Osteocyte (in vitro differentiated cells): ENCODE measurements at regions not wholly inside any gene's neighbourhood (a gene's known extent, or its start where the extent isn't known, plus 50 kb on each side); places are given as distances from the start of the nearest gene placed in this dataset.

Experiments used
- DNase-seq: peaks from one replicate; pipeline ENCODE4 v3.0.0; 2021; ENCODE audit warnings: mixed read lengths; ENCODE audit not compliant: unreplicated experiment; ENCODE audit errors: extremely low spot score
- H3K27ac Mint-ChIP-seq: one replicate; pipeline ENCODE4 v1.8.0; 2021; ENCODE audit warnings: mild to moderate bottlenecking, mixed read lengths; ENCODE audit not compliant: unreplicated experiment
- H3K27me3 Mint-ChIP-seq: one replicate; pipeline ENCODE4 v1.8.0; 2021; ENCODE audit warnings: mixed read lengths; ENCODE audit not compliant: unreplicated experiment
- H3K36me3 Mint-ChIP-seq: one replicate; pipeline ENCODE4 v1.8.0; 2021; ENCODE audit warnings: mixed read lengths; ENCODE audit not compliant: unreplicated experiment
- H3K4me1 Mint-ChIP-seq: one replicate; pipeline ENCODE4 v1.8.0; 2021; ENCODE audit warnings: mixed read lengths; ENCODE audit not compliant: unreplicated experiment
- H3K4me3 Mint-ChIP-seq: one replicate; pipeline ENCODE4 v1.8.0; 2021; ENCODE audit warnings: mild to moderate bottlenecking, moderate library complexity, mixed read lengths; ENCODE audit not compliant: unreplicated experiment
- H3K9me3 Mint-ChIP-seq: one replicate; pipeline ENCODE4 v1.8.0; 2021; ENCODE audit warnings: mixed read lengths; ENCODE audit not compliant: unreplicated experiment
- CTCF ChIP-seq: fragments of 200-600 bp; sonication (generic); IDR thresholded peaks from 2 replicates; pipeline ENCODE4 v1.5.0; 2021; ENCODE audit warnings: antibody characterized with exemption, mild to moderate bottlenecking, moderate library complexity

- Mint-ChIP-seq H3K27me3 (peaks cover 58% of the 10 kb centered on the region), H3K4me1 (no peaks in the 10 kb centered on the region), H3K9me3 (peaks cover 5% of the 10 kb centered on the region), H3K4me3 (peak overlapping the region; percentile 53), H3K36me3 (no peaks in the 10 kb centered on the region), H3K27ac (no peak overlapping the region)
- TF ChIP-seq CTCF, result no peak
- DNase-seq, result no peak
Measured at GRCh38 chr10:109457302-109457638, 466.0 kb downstream of the XPNPEP1 start.

GRCh38 chr10:109456566-109457301, 466.6 kb downstream of the XPNPEP1 start:
- Mint-ChIP-seq H3K27me3 (peaks cover 55% of the 10 kb centered on the region), H3K9me3 (peaks cover 5% of the 10 kb centered on the region), H3K4me1 (no peaks in the 10 kb centered on the region), H3K4me3 (peak overlapping the region; percentile 53), H3K27ac (no peak overlapping the region), H3K36me3 (no peaks in the 10 kb centered on the region)
- TF ChIP-seq CTCF, result no peak
- peak; percentile 84 for DNase-seq

- no peak for DNase-seq
- peaks cover 41% of the 10 kb centered on the region for H3K27me3 Mint-ChIP-seq
- no peak for TF ChIP-seq CTCF
- no peak overlapping the region for H3K27ac Mint-ChIP-seq
- H3K9me3 Mint-ChIP-seq, result peaks cover 5% of the 10 kb centered on the region
- H3K36me3 Mint-ChIP-seq, result no peaks in the 10 kb centered on the region
- no peaks in the 10 kb centered on the region for H3K4me1 Mint-ChIP-seq
- no peak overlapping the region for H3K4me3 Mint-ChIP-seq
Measured at GRCh38 chr10:109454691-109455090, 468.6 kb downstream of the XPNPEP1 start.

- no peak for TF ChIP-seq CTCF
- no peak overlapping the region for H3K27ac Mint-ChIP-seq
- H3K4me1 Mint-ChIP-seq, result peaks cover 10% of the 10 kb centered on the region
- H3K36me3 Mint-ChIP-seq, result no peaks in the 10 kb centered on the region
- H3K9me3 Mint-ChIP-seq, result no peaks in the 10 kb centered on the region
- H3K27me3 Mint-ChIP-seq, result peaks cover 24% of the 10 kb centered on the region
- H3K4me3 Mint-ChIP-seq, result no peak overlapping the region
- no peak for DNase-seq
Measured at GRCh38 chr10:109451879-109452278, 471.4 kb downstream of the XPNPEP1 start.

GRCh38 chr10:109450702-109451101, 472.6 kb downstream of the XPNPEP1 start:
- TF ChIP-seq CTCF, result no peak
- no peak for DNase-seq
- H3K4me3 Mint-ChIP-seq, result no peak overlapping the region
- no peak overlapping the region for H3K27ac Mint-ChIP-seq
- peaks cover 10% of the 10 kb centered on the region for H3K4me1 Mint-ChIP-seq
- H3K9me3 Mint-ChIP-seq, result no peaks in the 10 kb centered on the region
- H3K36me3 Mint-ChIP-seq, result no peaks in the 10 kb centered on the region
- H3K27me3 Mint-ChIP-seq, result peaks cover 14% of the 10 kb centered on the region
